ENCODE measurements at regions not wholly inside any gene's neighbourhood (a gene's known extent, or its start where the extent isn't known, plus 50 kb on each side); places are given as distances from the start of the nearest gene placed in this dataset.

- H3K27me3 ChIP-seq, result no peaks in the 10 kb centered on the region
- no peak overlapping the region for H3K27ac ChIP-seq
- DNase-seq, result no peak
- TF ChIP-seq POLR2A (IDR thresholded peaks at IDR 0.05) (no peak), CTCF (IDR thresholded peaks at IDR 0.05) (no peak)
- no peaks in the 10 kb centered on the region for H3K9me3 ChIP-seq
- H3K36me3 ChIP-seq, result no peaks in the 10 kb centered on the region
- intact Hi-C loops (cut with DNase I; ENCODE audit: low total_unique reads), result no loop called here
- no peaks in the 10 kb centered on the region for H3K4me1 ChIP-seq
- H3K4me3 ChIP-seq, result no peak overlapping the region
Observed at GRCh38 chr16:5323284-5324141, 225.9 kb upstream of the EEF2KMT start.

DNA sequence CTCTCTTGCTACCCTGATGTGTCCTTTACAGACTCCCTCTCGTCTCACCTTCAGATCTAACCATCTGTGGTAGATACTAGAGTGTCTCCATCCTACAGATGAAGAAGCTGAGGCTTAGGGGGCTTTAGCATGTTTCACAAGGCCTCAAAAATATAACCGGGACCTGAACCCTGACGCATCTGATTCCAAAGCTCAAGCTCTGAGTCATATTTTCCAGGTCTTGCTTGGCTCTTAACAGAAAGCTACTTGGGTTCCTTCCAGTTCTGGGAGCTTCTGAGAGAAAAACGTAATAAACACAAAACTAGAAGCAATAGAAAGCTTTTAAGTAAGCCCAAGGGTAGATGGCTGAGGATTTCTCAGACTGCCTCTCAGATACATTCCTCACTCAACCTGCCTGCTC lies 224.3 kb upstream of the EEF2KMT start:
- Histone ChIP-seq H3K4me3 (no peak overlapping the region), H3K4me1 (no peaks in the 10 kb centered on the region), H3K27ac (no peak overlapping the region), H3K36me3 (no peaks in the 10 kb centered on the region), H3K9me3 (no peaks in the 10 kb centered on the region), H3K27me3 (no peaks in the 10 kb centered on the region)
- no peak for DNase-seq
- intact Hi-C loops (cut with DNase I; ENCODE audit: low total_unique reads), result no loop called here
- no peak for TF ChIP-seq CTCF (IDR thresholded peaks at IDR 0.05)
- TF ChIP-seq POLR2A (IDR thresholded peaks at IDR 0.05), result no peak

GRCh38 chr16:5319799-5320198 lies 222.2 kb upstream of the EEF2KMT start:
- intact Hi-C loops (cut with DNase I; ENCODE audit: low total_unique reads), result no loop called here
- no peaks in the 10 kb centered on the region for H3K27me3 ChIP-seq
- no peak overlapping the region for H3K27ac ChIP-seq
- H3K4me1 ChIP-seq, result no peaks in the 10 kb centered on the region
- no peaks in the 10 kb centered on the region for H3K36me3 ChIP-seq
- no peaks in the 10 kb centered on the region for H3K9me3 ChIP-seq
- no peak overlapping the region for H3K4me3 ChIP-seq
- no peak for TF ChIP-seq CTCF (IDR thresholded peaks at IDR 0.05)
- TF ChIP-seq POLR2A (IDR thresholded peaks at IDR 0.05), result no peak
- DNase-seq, result no peak

- intact Hi-C loops (cut with DNase I; ENCODE audit: low total_unique reads), result no loop called here
- no peak overlapping the region for H3K27ac ChIP-seq
- TF ChIP-seq CTCF (IDR thresholded peaks at IDR 0.05) (no peak), POLR2A (IDR thresholded peaks at IDR 0.05) (no peak)
- H3K36me3 ChIP-seq, result no peaks in the 10 kb centered on the region
- no peak overlapping the region for H3K4me3 ChIP-seq
- no peaks in the 10 kb centered on the region for H3K9me3 ChIP-seq
- no peaks in the 10 kb centered on the region for H3K27me3 ChIP-seq
- H3K4me1 ChIP-seq, result no peaks in the 10 kb centered on the region
- DNase-seq, result no peak
Observed at GRCh38 chr16:5315914-5316313, 218.3 kb upstream of the EEF2KMT start.

DNA sequence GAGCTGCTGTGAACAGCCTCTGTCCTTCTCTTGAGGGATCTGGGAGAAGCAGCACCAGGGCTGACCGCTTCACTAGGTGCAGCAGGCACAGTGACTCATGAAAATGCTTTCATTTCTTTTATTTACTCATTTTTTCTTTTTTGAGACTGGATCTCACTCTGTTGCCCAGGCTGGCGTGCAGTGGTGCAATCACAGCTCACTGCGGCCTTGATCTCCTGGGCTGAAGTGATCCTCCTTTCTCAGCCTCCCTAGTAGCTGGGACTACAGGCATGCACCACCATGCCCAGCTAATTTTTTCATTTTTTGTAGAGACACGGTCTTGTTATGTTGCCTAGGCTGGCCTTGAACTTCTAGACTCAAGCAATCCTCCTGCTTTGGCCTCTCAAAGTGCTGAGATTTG lies 216.8 kb upstream of the EEF2KMT start:
- H3K9me3 ChIP-seq, result no peaks in the 10 kb centered on the region
- intact Hi-C loops (cut with DNase I; ENCODE audit: low total_unique reads), result no loop called here
- no peak for DNase-seq
- no peak overlapping the region for H3K4me3 ChIP-seq
- H3K36me3 ChIP-seq, result no peaks in the 10 kb centered on the region
- no peak for TF ChIP-seq CTCF (IDR thresholded peaks at IDR 0.05)
- TF ChIP-seq POLR2A (IDR thresholded peaks at IDR 0.05), result no peak
- no peaks in the 10 kb centered on the region for H3K4me1 ChIP-seq
- H3K27me3 ChIP-seq, result no peaks in the 10 kb centered on the region
- H3K27ac ChIP-seq, result no peak overlapping the region

Data from uterus (tissue), 3 donors.